GM12864 (cell line): ENCODE measurements at regions not wholly inside any gene's neighbourhood (a gene's known extent, or its start where the extent isn't known, plus 50 kb on each side); places are given as distances from the start of the nearest gene placed in this dataset.

Experiments used
- DNase-seq: peaks from one replicate; pipeline ENCODE4 v3.0.0-alpha.2; 2011; ENCODE audit warnings: low read depth
- H3K4me3 ChIP-seq: 2 replicates; pipeline ENCODE4 v1.5.1; 2011; ENCODE audit warnings: mild to moderate bottlenecking, low read depth, low read length, control low read depth
- CTCF ChIP-seq: IDR thresholded peaks from 2 replicates; pipeline ENCODE4 v1.5.1; 2011; ENCODE audit warnings: low read depth, mild to moderate bottlenecking, moderate library complexity, low read length, control low read depth, inconsistent platforms; ENCODE audit errors: missing control alignments

GRCh38 chr12:114992443-114992842 is 308.5 kb upstream of the TBX3 start:
- no peak for DNase-seq
- H3K4me3 ChIP-seq = no peak overlapping the region
- TF ChIP-seq CTCF = no peak

- no peak for TF ChIP-seq CTCF
- no peak for DNase-seq
- no peak overlapping the region for H3K4me3 ChIP-seq
Observed at GRCh38 chr12:114990381-114990780, 306.4 kb upstream of the TBX3 start.

- H3K4me3 ChIP-seq = no peak overlapping the region
- no peak for TF ChIP-seq CTCF
- no peak for DNase-seq
Observed at GRCh38 chr12:114986849-114987248, 302.9 kb upstream of the TBX3 start.

GRCh38 chr12:114986178-114986714 is 302.3 kb upstream of the TBX3 start:
- TF ChIP-seq CTCF = no peak
- no peak for DNase-seq

GRCh38 chr12:114984634-114985061 is 300.7 kb upstream of the TBX3 start:
- DNase-seq = no peak
- no peak for TF ChIP-seq CTCF
- H3K4me3 ChIP-seq = no peak overlapping the region

More at GRCh38 chr12:114986178-114986714, 302.3 kb upstream of the TBX3 start:
- no peak overlapping the region for H3K4me3 ChIP-seq

- no peak overlapping the region for H3K4me3 ChIP-seq
- DNase-seq = no peak
- no peak for TF ChIP-seq CTCF
Observed at GRCh38 chr12:114982760-114983159, 298.8 kb upstream of the TBX3 start.

GRCh38 chr12:114981036-114981435 is 297.1 kb upstream of the TBX3 start:
- no peak for TF ChIP-seq CTCF
- no peak for DNase-seq
- no peak overlapping the region for H3K4me3 ChIP-seq
